Prostate gland (tissue), 2 donors: ENCODE measurements at regions not wholly inside any gene's neighbourhood (a gene's known extent, or its start where the extent isn't known, plus 50 kb on each side); places are given as distances from the start of the nearest gene placed in this dataset.

ENCODE experiments used
- CTCF ChIP-seq, 4 experiments: fragments of 200-600 bp in 2 of 4; fragments of 450-650 bp in 2 of 4; sonication (generic) in 2 of 4; IDR thresholded peaks; 1 replicate in 3 of 4; 2 replicates in 1 of 4; pipeline ENCODE4 v1.5.1; 2016 to 2019; ENCODE audit warnings: antibody characterized with exemption in 4 of 4, mild to moderate bottlenecking in 2 of 4, moderate library complexity in 2 of 4
- POLR2A ChIP-seq: fragments of 450-650 bp; IDR thresholded peaks from one replicate; pipeline ENCODE4 v1.6.1; 2016; ENCODE audit warnings: antibody characterized with exemption, mild to moderate bottlenecking

DNA sequence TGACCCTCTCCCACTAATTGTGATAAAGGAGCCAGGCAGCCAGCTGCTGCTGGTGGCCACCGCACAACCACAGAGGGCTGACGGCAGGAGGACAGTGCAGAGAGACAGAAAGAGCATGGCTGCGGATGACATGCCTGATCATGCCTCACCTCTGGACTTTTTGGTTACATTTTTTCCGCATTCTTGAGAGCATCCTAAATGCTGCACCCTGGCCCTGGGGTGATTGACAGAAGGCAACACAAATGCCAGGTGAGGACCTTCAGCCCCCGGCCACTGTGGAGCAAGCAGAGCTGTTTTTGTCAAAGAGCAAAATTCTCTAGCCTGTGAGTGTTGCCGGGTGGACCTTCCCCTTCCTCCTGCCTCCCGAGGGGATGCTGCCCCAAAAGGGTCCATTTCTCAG is 78.5 kb downstream of the RPS6KA4 start:
- TF ChIP-seq CTCF (IDR thresholded peaks at IDR 0.05): no peak
- no peak for TF ChIP-seq POLR2A
